HG02759 (cell line): ENCODE measurements at regions not wholly inside any gene's neighbourhood (a gene's known extent, or its start where the extent isn't known, plus 50 kb on each side); places are given as distances from the start of the nearest gene placed in this dataset.

ENCODE experiments used
- ATAC-seq: cut with Tn5 transposase; IDR thresholded peaks from one replicate; pipeline ENCODE4 v1.9.1; 2021; ENCODE audit warnings: mild to moderate bottlenecking, moderate library complexity; ENCODE audit not compliant: unreplicated experiment

DNA sequence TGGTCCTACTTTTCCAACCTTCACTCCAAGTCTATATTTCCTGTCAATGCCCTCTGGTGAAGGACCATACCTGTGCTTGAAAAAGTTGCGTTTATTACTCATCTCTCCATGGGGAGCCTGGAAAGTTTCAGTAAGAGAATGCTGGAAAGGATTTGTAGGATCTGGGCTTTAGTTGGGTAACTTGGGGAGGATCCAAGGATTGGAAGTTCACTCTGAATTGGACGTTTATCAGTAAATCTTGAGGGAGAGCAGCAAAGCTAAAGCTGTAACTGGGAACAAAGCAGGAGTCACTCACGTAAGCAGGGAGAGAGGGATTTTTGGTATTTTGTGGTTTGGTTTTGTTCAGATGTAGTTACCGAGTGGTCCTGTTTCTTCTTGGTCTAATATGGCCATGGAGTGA is 51.4 kb upstream of the NPVF start:
- no peak for ATAC-seq

DNA sequence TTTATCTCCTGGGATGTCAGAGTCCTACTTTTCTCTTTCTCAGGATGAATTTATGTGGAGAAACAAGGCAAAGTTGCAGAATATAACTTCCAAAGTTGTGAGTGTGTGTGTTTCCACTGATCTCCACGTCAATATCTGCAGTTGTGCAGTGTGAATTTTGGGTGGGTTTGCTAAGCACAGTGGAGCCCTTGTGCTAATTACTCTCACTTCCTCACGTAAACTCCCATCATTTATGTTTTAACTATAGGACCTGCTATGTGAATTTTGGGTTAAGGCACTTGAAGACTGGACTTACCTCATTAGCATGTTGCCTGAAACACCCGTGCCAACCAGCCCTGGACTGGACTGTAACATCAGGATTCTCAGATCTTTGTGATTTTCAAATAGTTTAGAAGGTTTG is 51.9 kb upstream of the NPVF start:
- ATAC-seq = no peak

DNA sequence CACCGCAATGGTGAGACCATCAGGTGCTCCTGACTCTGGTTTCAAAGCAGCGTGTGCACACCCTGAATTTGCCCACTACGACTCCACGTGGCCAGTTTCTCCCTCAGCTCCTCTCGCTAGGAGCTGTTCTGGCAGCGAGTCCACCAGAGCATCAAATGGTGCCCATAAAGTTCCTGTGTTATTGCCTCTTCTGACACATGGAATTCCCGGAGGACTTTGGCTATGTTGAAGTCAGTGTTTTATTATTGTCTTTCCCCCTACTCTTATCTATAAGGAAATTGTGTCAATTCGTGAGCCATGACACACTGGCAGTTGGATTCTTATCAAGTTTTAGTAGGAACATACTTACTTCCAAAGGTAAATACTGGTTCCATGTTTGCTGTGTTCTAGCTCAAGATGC is 53.9 kb upstream of the NPVF start:
- ATAC-seq = no peak

DNA sequence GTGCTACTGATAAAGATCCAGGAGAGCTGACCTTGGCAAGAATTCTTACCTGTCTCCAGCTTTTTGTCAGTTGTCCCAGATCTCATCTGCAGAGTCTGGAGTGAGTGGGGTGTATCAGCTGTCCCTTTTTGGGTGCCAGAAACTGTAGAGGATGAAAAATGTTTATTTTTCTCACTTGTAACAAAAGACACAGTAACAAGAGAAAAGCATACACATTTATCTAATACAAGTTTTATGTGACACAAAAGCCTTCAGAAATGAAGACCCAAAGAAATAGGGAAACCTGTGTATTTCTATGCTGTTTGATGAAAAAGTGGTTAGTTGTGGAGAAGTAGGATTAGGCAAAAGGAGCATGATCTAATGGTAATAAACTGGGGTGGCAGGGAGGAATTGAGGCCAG is 58.5 kb upstream of the NPVF start:
- ATAC-seq = no peak

- no peak for ATAC-seq
Measured at GRCh38 chr7:25287291-25287690, 59.0 kb upstream of the NPVF start.

GRCh38 chr7:25288556-25289307 is 60.4 kb upstream of the NPVF start:
- no peak for ATAC-seq

- no peak for ATAC-seq
Measured at GRCh38 chr7:25289518-25289917, 61.2 kb upstream of the NPVF start.

- ATAC-seq = no peak
Measured at GRCh38 chr7:25294624-25295023, 66.3 kb upstream of the NPVF start.

GRCh38 chr7:25295387-25295786 is 67.1 kb upstream of the NPVF start:
- no peak for ATAC-seq

GRCh38 chr7:25296086-25296485 is 67.8 kb upstream of the NPVF start:
- ATAC-seq = no peak

DNA sequence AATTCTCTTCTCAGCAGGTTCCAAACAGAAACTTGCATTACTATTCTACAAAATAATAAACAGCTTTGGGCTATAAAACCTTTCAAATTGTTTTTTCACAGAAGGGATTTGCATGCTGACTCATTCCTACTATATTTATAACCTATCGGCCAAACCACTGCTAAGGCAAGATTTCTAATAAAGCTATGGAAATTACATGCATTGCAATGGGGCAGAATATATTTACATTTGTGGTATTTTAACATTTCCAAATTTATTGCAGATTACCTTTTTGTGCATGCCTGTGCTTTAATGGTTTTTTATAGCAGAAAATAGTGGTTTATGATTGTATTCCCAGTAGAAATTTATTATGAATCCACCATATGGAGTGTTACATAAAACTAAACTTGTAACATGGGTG is 69.0 kb upstream of the NPVF start:
- ATAC-seq = no peak

DNA sequence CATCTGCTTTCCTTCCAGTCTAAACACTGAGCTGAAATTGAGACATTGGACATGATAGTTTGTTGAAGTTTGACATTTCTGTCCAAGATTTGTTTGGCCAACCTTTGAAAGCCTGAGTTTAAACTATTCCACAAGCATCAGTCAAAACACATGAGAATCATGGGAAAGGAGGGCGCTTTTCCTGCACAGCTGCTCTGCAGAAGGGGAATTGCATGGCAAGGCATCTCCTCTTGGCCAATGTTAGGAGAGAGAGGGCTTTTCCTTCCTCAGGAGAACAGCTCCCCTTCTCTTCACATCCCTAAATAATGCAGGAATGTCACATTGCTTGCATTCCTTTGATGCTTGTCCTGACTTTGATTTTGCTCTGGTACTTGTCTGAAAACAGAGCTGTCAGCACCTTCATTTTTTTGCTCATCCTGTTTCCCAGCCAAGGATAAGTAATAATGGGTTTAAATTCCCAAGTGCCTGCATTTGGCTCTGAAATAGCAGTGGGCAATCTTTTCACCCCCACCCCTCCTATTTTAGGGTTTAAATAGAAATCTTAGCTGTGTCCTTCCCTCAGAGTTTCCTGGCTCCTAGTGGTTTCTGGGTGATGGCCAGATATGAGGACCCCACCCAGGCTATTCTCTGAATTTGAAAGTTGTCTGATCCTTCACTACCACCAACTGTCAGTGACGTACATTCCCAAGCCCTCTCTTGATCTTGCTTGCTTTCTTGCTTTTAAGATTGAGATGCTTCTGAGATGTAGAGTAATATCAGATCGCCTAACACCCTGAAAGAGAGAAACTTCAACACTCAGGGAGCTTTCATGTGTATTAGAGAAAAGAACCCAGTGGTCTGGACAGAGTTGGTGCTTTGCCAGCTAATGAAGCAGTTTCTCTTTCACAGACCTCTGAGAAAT is 75.2 kb upstream of the NPVF start:
- no peak for ATAC-seq

DNA sequence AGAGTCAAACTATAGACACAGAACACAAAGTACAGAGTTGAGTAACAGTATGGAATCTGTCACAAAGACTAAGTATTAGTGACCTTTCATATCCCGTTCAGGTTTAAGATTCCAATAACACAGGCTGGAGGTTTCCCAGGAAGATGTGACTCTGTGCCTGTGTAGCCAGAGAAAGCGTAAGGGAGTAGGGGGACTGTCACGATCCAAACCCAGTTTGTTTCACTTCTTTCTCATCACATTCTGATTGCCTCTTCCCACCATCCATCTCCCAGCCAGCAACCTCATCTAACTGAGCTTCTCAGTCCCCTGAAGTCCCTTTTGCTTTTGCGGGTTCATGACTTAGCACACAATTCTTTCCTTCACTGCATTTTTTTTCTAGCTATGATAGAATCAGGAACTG is 76.4 kb upstream of the NPVF start:
- ATAC-seq = no peak

DNA sequence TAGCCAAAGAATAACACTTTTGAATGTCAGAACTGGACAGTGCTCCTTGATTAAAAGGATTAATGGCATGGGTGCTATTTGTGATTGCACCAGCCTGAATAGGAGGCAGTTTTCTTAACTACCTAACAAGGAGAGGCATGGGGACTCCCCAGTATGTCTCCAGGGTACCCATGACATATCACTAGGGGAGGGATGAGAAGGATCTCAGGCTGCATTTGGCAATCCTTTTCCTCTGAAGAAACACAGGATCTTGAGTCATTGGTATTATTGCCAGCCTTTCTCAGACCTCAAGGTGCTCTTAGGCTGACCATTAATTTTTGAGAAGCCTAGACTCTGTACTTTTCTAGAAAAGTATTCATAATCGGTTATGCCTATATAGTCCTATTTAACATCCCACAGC is 77.5 kb upstream of the NPVF start:
- ATAC-seq = no peak

DNA sequence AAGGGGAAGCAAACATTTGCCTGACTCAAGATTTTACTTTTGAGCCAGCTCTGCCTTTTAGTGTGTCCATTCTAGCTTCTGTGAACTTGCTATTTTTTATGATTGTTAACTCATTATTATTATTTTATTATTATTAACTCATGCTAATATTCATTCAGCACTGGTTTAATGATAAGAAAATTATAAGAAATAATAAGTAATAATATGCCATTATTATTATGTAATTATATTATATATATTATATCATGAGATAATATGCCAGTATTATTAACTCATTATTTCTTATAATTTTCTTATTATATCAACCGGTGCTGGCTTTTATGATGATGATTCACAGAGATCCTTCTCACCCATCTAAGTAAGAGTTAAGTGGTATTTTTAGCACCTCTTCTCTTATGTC is 79.3 kb upstream of the NPVF start:
- ATAC-seq = no peak

- ATAC-seq = no peak
Measured at GRCh38 chr7:25308246-25308645, 80.0 kb upstream of the NPVF start.

DNA sequence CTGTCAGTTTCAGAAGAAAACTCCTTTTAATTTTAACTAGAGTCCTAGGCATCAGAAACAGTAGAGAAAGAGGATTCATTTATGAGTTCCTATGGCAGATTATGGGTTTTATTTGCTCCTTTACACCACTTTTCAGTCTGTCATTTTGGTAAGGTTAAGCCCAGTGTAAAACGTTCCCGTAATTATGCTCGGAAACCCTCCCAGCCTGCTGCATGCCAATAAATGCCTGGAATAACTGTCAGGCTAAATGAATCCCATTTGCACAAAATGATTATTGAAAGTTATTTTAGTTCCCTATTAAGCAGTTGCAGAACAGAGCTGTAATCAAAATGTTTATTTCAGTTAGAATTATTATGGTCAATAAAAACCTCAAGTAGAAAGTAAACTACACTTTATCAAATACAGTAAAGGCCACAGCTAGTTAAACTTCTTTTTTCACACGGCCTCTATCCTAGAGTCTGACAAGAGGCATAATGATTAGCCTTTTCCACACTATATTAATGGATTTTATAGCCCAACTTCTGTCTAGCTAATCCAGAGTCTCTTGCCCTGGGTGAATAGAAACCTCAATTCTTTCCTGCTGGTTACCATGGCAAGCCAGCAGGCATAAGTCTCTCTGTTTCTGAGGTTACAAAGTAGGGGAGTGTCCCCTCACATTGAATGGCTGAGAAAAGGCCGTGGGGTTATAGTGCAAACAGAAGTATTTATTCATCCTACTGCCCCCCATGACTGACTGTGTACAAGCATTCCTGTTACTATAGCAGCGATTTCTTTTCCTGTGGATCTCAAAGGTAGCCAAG is 80.8 kb upstream of the NPVF start:
- no peak for ATAC-seq

DNA sequence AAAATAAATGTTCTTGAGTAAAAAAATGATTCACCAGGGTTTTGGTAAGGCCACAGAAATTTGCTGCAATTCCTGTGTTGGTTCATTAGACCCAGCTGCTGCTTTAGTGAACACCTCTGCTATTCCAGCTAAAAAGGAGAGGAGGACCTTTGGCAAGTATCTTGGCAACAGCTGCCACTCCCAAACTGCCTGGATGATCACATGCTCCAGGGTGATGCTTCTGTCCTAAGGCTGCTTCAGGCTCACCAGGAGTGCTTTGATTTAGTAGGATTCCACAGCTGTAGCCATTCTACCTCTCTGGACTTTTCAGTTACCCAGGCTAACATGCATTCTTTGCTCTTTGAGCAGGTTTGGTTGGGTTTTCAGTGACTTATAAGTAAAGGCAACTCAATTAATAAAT is 82.6 kb upstream of the NPVF start:
- ATAC-seq = no peak

- ATAC-seq = no peak
Measured at GRCh38 chr7:25311346-25311745, 83.1 kb upstream of the NPVF start.

GRCh38 chr7:25312968-25313367 is 84.7 kb upstream of the NPVF start:
- ATAC-seq = no peak

GRCh38 chr7:25313526-25313925 is 85.2 kb upstream of the NPVF start:
- ATAC-seq = no peak
